ENCODE measurements at regions not wholly inside any gene's neighbourhood (a gene's known extent, or its start where the extent isn't known, plus 50 kb on each side); places are given as distances from the start of the nearest gene placed in this dataset.
"Not testable (repeated sequence)": the region's sequence is repeated elsewhere in the genome, so short reads cannot be mapped to it uniquely, and the experiment has no call there.

GRCh38 chr13:107782646-107783045, 432.7 kb downstream of the LIG4 start:
- TF ChIP-seq SALL2 (tag by site-specific recombination; IDR thresholded peaks at IDR 0.05; ENCODE audit: borderline replicate concordance); YY1 (tag by site-specific recombination; IDR thresholded peaks at IDR 0.05): not testable (repeated sequence)
